DND-41 (cell line): ENCODE measurements at regions not wholly inside any gene's neighbourhood (a gene's known extent, or its start where the extent isn't known, plus 50 kb on each side); places are given as distances from the start of the nearest gene placed in this dataset.

Source experiments
- ATAC-seq: fragments of 200-7000 bp; cut with Tn5 transposase; 3 replicates; pipeline ENCODE4 v1.9.1; 2021; ENCODE audit warnings: low read depth; ENCODE audit not compliant: insufficient read depth
- DNase-seq: peaks from one replicate; pipeline ENCODE4 v3.0.0-alpha.2; 2020
- H2AFZ ChIP-seq: 2 replicates; pipeline ENCODE4 v1.6.0; 2012; ENCODE audit warnings: low read depth, low read length
- H3K27ac ChIP-seq: 2 replicates; pipeline ENCODE4 v1.5.1; 2012; ENCODE audit warnings: low read length, inconsistent platforms
- H3K27me3 ChIP-seq: fragments of 200-600 bp; sonication (generic); 2 replicates; pipeline ENCODE4 v1.6.0; 2012; ENCODE audit warnings: low read length, mild to moderate bottlenecking, inconsistent platforms; ENCODE audit not compliant: insufficient read depth, poor library complexity
- H3K36me3 ChIP-seq: 2 replicates; pipeline ENCODE4 v1.5.1; 2012; ENCODE audit warnings: low read length, inconsistent platforms; ENCODE audit not compliant: insufficient read depth
- H3K4me1 ChIP-seq: 2 replicates; pipeline ENCODE4 v1.5.1; 2012; ENCODE audit warnings: mild to moderate bottlenecking, low read length; ENCODE audit not compliant: insufficient read depth
- H3K4me2 ChIP-seq: 2 replicates; pipeline ENCODE4 v1.6.0; 2012; ENCODE audit warnings: mild to moderate bottlenecking, moderate library complexity, low read length, inconsistent platforms; ENCODE audit not compliant: insufficient read depth
- H3K4me3 ChIP-seq, 2 experiments: fragments of 200-600 bp in 1 of 2; shearing (Covaris generic) in 1 of 2; 2 replicates each; pipeline ENCODE4 v1.5.1; 2012 to 2016; ENCODE audit warnings: inconsistent platforms in 2 of 2, low read length in 2 of 2, mild to moderate bottlenecking in 2 of 2, low read depth in 1 of 2, moderate library complexity in 1 of 2
- H3K79me2 ChIP-seq: 2 replicates; pipeline ENCODE4 v1.6.0; 2012; ENCODE audit warnings: low read length, inconsistent platforms; ENCODE audit not compliant: insufficient read depth
- H3K9ac ChIP-seq: 2 replicates; pipeline ENCODE4 v1.6.0; 2012; ENCODE audit warnings: low read depth, mild to moderate bottlenecking, inconsistent platforms, low read length, moderate library complexity
- H3K9me3 ChIP-seq: 2 replicates; pipeline ENCODE4 v1.5.1; 2012; ENCODE audit warnings: low read length, moderate library complexity, mild to moderate bottlenecking, inconsistent platforms; ENCODE audit not compliant: insufficient read depth, severe bottlenecking
- H4K20me1 ChIP-seq: 2 replicates; pipeline ENCODE4 v1.6.0; 2012; ENCODE audit warnings: low read length; ENCODE audit not compliant: insufficient read depth
- CTCF ChIP-seq: IDR thresholded peaks from 2 replicates; pipeline ENCODE4 v1.5.1; 2012; ENCODE audit warnings: borderline replicate concordance, low read length, moderate library complexity, mild to moderate bottlenecking; ENCODE audit not compliant: poor library complexity, severe bottlenecking; ENCODE audit errors: extremely low read depth
- EZH2 ChIP-seq: IDR thresholded peaks from 3 replicates; pipeline ENCODE4 v1.6.1; 2012; ENCODE audit warnings: borderline replicate concordance, low read depth, mild to moderate bottlenecking, moderate library complexity, low read length, inconsistent platforms; ENCODE audit not compliant: severe bottlenecking

DNA sequence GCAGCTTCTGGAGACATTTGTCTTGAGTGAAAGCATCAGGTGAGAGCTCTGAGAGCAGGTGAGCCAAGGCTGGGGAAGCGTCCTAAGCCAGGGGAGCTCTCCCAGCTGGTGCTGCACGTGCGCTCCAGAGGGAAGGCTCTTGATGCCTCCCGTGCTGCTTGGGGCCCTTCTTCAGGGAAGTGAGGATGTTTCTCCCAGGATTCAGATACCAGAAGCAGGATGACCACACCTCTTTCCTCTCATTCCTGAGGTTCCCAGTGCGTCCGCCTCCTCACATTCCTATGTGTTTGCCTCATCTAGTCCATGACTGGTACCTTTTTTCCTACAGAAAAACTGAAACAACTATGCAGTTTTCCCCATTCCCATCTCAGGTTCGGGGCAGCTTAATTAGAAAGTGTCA, 231.0 kb upstream of the IRS2 start:
- Histone ChIP-seq H3K4me1 (no peaks in the 10 kb centered on the region), H3K36me3 (no peaks in the 10 kb centered on the region), H3K9ac (no peak overlapping the region), H4K20me1 (no peaks in the 10 kb centered on the region), H3K27ac (no peak overlapping the region), H3K4me2 (no peak overlapping the region), H3K4me3 (no peak overlapping the region), H3K27me3 (no peaks in the 10 kb centered on the region), H3K9me3 (no peaks in the 10 kb centered on the region), H2AFZ (no peak overlapping the region), H3K79me2 (no peaks in the 10 kb centered on the region)
- TF ChIP-seq EZH2, result no peak
- no peak for TF ChIP-seq CTCF
- no peak for DNase-seq
- no peak for ATAC-seq

GRCh38 chr13:110015253-110015652, 228.9 kb upstream of the IRS2 start:
- H4K20me1 ChIP-seq, result no peaks in the 10 kb centered on the region
- no peak overlapping the region for H3K4me2 ChIP-seq
- no peaks in the 10 kb centered on the region for H3K27me3 ChIP-seq
- DNase-seq (no peak), ATAC-seq (no peak)
- no peak overlapping the region for H3K9ac ChIP-seq
- no peak overlapping the region for H2AFZ ChIP-seq
- TF ChIP-seq CTCF (no peak), EZH2 (no peak)
- no peaks in the 10 kb centered on the region for H3K79me2 ChIP-seq
- no peak overlapping the region for H3K4me3 ChIP-seq
- H3K9me3 ChIP-seq, result no peaks in the 10 kb centered on the region
- H3K4me1 ChIP-seq, result no peaks in the 10 kb centered on the region
- H3K27ac ChIP-seq, result no peak overlapping the region
- no peaks in the 10 kb centered on the region for H3K36me3 ChIP-seq

DNA sequence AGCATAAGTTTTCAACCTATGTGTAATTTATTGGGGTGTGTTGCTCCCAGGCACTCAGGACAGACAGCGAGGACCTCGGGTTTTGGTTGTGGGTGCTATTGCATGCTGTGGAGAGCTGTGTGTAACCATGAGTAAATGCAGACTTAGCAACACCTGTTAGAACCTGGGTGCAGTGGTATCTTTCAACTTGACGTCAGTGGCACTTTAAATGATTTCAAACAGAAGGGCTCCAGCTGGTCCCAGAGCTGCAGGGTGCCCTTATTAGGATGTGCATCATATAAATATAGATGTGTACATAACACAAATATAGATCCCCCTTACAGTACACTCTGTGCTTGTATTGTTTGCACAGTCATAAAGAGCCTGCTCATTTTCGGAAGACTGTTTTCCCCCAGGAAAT, 228.3 kb upstream of the IRS2 start:
- no peaks in the 10 kb centered on the region for H3K4me1 ChIP-seq
- no peaks in the 10 kb centered on the region for H3K36me3 ChIP-seq
- H3K4me2 ChIP-seq, result no peak overlapping the region
- no peaks in the 10 kb centered on the region for H3K27me3 ChIP-seq
- H4K20me1 ChIP-seq, result no peaks in the 10 kb centered on the region
- H3K27ac ChIP-seq, result no peak overlapping the region
- H3K79me2 ChIP-seq, result no peaks in the 10 kb centered on the region
- ATAC-seq (no peak), DNase-seq (no peak)
- no peak for TF ChIP-seq CTCF
- no peaks in the 10 kb centered on the region for H3K9me3 ChIP-seq
- H2AFZ ChIP-seq, result no peak overlapping the region
- no peak overlapping the region for H3K9ac ChIP-seq
- no peak overlapping the region for H3K4me3 ChIP-seq

- Histone ChIP-seq H2AFZ (no peak overlapping the region), H3K36me3 (no peaks in the 10 kb centered on the region), H3K27me3 (no peaks in the 10 kb centered on the region), H3K79me2 (no peaks in the 10 kb centered on the region), H3K4me2 (no peak overlapping the region), H3K9me3 (no peaks in the 10 kb centered on the region), H3K27ac (no peak overlapping the region), H3K9ac (no peak overlapping the region), H4K20me1 (no peaks in the 10 kb centered on the region), H3K4me1 (no peaks in the 10 kb centered on the region), H3K4me3 (no peak overlapping the region)
- DNase-seq (no peak), ATAC-seq (no peak)
- no peak for TF ChIP-seq EZH2
- TF ChIP-seq CTCF, result no peak
Measured at GRCh38 chr13:110012102-110012739, 225.8 kb upstream of the IRS2 start.
